ENCODE measurements at regions not wholly inside any gene's neighbourhood (a gene's known extent, or its start where the extent isn't known, plus 50 kb on each side); places are given as distances from the start of the nearest gene placed in this dataset.

- TF ChIP-seq CTCF (IDR thresholded peaks at IDR 0.05) (no peak), POLR2A (IDR thresholded peaks at IDR 0.05) (no peak), EP300 (IDR thresholded peaks at IDR 0.05) (no peak)
Observed at GRCh38 chr2:153227981-153228380, 250.6 kb downstream of the RPRM start.
